ENCODE measurements at regions not wholly inside any gene's neighbourhood (a gene's known extent, or its start where the extent isn't known, plus 50 kb on each side); places are given as distances from the start of the nearest gene placed in this dataset.
A peak's percentile ranks its signal among the peaks of the same experiment; 100 is the strongest.
"Not testable (repeated sequence)": the region's sequence is repeated elsewhere in the genome, so short reads cannot be mapped to it uniquely, and the experiment has no call there.

- DNase-seq (ENCODE audit: insufficient read length, low spot score) = no peak
- no peak for FAIRE-seq
- TF ChIP-seq POLR2A (IDR thresholded peaks at IDR 0.05; ENCODE audit: low read depth, low read length) = no peak
These were observed 228.2 kb downstream of the CDH26 start for GRCh38 chr20:60186412-60186811.

- no peak for FAIRE-seq
- TF ChIP-seq POLR2A (IDR thresholded peaks at IDR 0.05; ENCODE audit: low read depth, low read length) = no peak
These were observed 229.5 kb downstream of the CDH26 start for GRCh38 chr20:60187683-60188082.

GRCh38 chr20:60191014-60191413 is 232.8 kb downstream of the CDH26 start:
- DNase-seq (ENCODE audit: insufficient read length, low spot score) (no peak), FAIRE-seq (no peak)
- TF ChIP-seq POLR2A (IDR thresholded peaks at IDR 0.05; ENCODE audit: low read depth, low read length) = no peak

More at GRCh38 chr20:60187683-60188082, 229.5 kb downstream of the CDH26 start:
- no peak for DNase-seq (ENCODE audit: insufficient read length, low spot score)

GRCh38 chr20:60192326-60192725 is 234.1 kb downstream of the CDH26 start:
- FAIRE-seq (no peak), DNase-seq (ENCODE audit: insufficient read length, low spot score) (no peak)
- no peak for TF ChIP-seq POLR2A (IDR thresholded peaks at IDR 0.05; ENCODE audit: low read depth, low read length)

- not testable (repeated sequence) for DNase-seq (ENCODE audit: insufficient read length, low spot score); FAIRE-seq
These were observed 240.9 kb downstream of the CDH26 start for GRCh38 chr20:60199132-60199531.

GRCh38 chr20:60199866-60200265 is 241.6 kb downstream of the CDH26 start:
- DNase-seq (ENCODE audit: insufficient read length, low spot score) (no peak), FAIRE-seq (no peak)

GRCh38 chr20:60200305-60200918 is 242.2 kb downstream of the CDH26 start:
- no peak for FAIRE-seq
- TF ChIP-seq POLR2A (IDR thresholded peaks at IDR 0.05; ENCODE audit: low read depth, low read length) = no peak
- DNase-seq (ENCODE audit: insufficient read length, low spot score) = no peak

More at GRCh38 chr20:60199866-60200265, 241.6 kb downstream of the CDH26 start:
- no peak for TF ChIP-seq POLR2A (IDR thresholded peaks at IDR 0.05; ENCODE audit: low read depth, low read length)

GRCh38 chr20:60201198-60201835 is 243.1 kb downstream of the CDH26 start:
- no peak for TF ChIP-seq POLR2A (IDR thresholded peaks at IDR 0.05; ENCODE audit: low read depth, low read length)
- no peak for FAIRE-seq
- no peak for DNase-seq (ENCODE audit: insufficient read length, low spot score)

- DNase-seq (ENCODE audit: insufficient read length, low spot score) (no peak), FAIRE-seq (no peak)
- no peak for TF ChIP-seq POLR2A (IDR thresholded peaks at IDR 0.05; ENCODE audit: low read depth, low read length)
These were observed 243.8 kb downstream of the CDH26 start for GRCh38 chr20:60202046-60202445.

GRCh38 chr20:60203451-60203850 is 245.2 kb downstream of the CDH26 start:
- TF ChIP-seq POLR2A (IDR thresholded peaks at IDR 0.05; ENCODE audit: low read depth, low read length) = no peak
- DNase-seq (ENCODE audit: insufficient read length, low spot score) = peak; percentile 21
- no peak for FAIRE-seq

- FAIRE-seq (no peak), DNase-seq (ENCODE audit: insufficient read length, low spot score) (no peak)
- no peak for TF ChIP-seq POLR2A (IDR thresholded peaks at IDR 0.05; ENCODE audit: low read depth, low read length)
These were observed 246.4 kb downstream of the CDH26 start for GRCh38 chr20:60204601-60205000.

- no peak for TF ChIP-seq POLR2A (IDR thresholded peaks at IDR 0.05; ENCODE audit: low read depth, low read length)
- DNase-seq (ENCODE audit: insufficient read length, low spot score) = peak; percentile 55
- FAIRE-seq = no peak
These were observed 248.0 kb downstream of the CDH26 start for GRCh38 chr20:60206259-60206658.

- FAIRE-seq (no peak), DNase-seq (ENCODE audit: insufficient read length, low spot score) (peak; percentile 26)
- TF ChIP-seq POLR2A (IDR thresholded peaks at IDR 0.05; ENCODE audit: low read depth, low read length) = no peak
These were observed 250.8 kb downstream of the CDH26 start for GRCh38 chr20:60209048-60209447.

- no peak for TF ChIP-seq POLR2A (IDR thresholded peaks at IDR 0.05; ENCODE audit: low read depth, low read length)
- FAIRE-seq = no peak
- DNase-seq (ENCODE audit: insufficient read length, low spot score) = peak; percentile 48
These were observed 252.8 kb downstream of the CDH26 start for GRCh38 chr20:60210779-60211617.
